Renal cortex interstitium (tissue), 11 donors: ENCODE measurements at regions not wholly inside any gene's neighbourhood (a gene's known extent, or its start where the extent isn't known, plus 50 kb on each side); places are given as distances from the start of the nearest gene placed in this dataset.
"Not testable (repeated sequence)": the region's sequence is repeated elsewhere in the genome, so short reads cannot be mapped to it uniquely, and the experiment has no call there.

Experiments used
- DNase-seq, 11 donors: peaks; one replicate each; pipeline ENCODE4 v3.0.0-alpha.2; 2013; ENCODE audit warnings: low read depth in 9 of 11, low spot score in 4 of 11; ENCODE audit errors: extremely low read depth in 1 of 11

DNA sequence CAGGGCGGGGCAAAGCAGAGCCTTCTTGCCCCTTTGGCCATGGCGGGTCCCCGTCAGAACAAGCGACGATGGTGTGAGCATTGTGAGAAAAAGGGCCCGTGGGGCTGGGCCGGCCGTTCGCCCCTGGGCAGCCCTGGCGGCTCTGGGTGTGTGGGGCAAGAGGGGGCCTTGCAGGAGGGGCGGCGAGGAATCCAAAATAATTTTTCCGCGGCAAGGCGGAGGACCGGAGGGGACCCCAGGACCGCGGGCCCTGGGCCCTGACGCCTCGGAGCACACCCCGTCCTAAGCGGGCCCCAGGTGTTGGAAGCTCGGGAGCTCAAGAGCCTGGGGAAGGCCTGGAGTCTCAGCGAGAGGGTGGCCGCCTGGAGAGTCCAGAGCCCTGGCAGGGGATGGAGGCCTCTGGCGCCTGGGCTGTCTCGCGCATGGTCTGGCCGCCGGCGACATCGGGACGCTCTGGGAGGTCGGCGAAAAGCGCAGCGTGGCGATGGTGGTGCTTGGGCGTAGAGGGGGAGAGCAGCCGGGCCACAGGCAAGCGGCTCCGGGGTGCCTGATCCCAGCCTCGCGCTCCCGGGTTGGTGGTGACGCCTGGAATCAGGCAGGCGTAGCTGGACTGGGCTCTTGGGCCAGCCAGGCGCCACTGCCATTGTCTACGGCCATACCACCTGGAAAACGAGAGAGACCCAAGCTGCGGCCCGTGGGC, 1469.9 kb downstream of the FOXD4L5 start:
- not testable (repeated sequence) for DNase-seq

DNA sequence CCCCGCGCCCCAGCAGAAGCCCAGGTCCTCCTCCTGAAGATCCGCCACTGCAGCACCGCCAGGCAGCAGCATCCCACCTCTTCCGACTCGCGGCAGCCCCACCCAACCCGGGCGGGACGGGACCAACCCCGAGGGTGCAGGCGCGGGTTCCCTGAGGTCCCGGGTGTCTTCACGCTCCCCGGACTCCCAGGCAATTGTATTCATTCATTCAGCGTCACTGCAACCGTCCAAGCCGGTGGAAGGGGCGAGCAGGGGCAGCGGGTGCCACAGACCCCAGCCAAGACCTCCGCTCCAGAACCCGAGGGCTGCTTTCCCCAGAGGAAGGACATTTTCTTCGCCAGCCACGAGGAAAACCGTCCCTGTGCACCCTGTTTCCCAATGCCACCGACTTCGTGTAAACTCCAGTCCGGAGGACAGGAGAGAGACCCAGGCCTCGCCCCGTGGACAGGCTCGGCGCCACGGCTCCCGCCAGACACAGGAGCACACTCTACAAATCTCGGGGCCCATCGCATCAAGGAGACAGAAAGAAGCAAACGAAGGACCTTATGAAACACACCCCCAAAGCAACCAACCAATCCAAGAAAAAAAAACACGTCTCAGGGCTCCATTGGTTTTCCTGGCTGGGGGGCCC, 1471.5 kb downstream of the FOXD4L5 start:
- DNase-seq = not testable (repeated sequence)

DNA sequence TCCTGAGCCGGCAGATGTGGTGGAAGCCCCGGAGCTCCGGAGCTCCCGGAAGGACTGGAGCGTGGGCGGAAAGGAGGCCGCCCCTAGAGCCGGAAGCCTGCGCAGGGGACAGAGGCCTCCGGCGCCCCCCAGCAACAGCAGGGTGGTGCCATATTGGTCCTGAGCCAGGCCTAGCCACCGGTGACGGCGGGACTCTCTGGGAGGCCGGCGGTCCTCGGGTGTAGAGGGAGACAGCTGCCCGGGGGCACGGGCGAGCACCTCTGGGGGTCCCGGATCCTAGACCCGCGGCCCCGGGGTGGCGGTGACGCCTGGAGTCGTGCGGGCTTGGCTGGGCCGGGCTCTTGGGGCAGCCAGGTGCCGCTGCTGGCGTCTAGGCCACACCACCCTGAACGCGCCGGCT, 1472.2 kb downstream of the FOXD4L5 start:
- not testable (repeated sequence) for DNase-seq

DNA sequence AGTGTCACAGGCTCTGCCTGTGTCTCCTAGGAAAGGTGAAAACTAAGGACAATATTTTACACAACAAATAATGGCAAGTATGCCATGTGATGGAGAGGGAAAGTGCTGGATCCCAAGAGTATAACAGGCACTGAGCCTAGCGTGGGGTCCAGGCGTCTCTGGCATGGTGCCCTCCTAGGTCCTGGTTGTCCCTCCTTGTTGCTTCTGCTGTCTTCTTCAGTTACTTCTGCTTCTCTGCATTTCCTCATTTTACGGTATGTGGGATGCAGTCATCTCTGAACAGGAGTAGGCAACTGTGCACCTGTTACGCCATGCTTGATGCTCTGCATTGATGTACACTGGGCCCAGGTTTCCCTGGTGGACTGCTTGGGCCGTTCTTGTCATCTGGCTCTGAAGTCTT, 1480.8 kb downstream of the FOXD4L5 start:
- DNase-seq = not testable (repeated sequence)

DNA sequence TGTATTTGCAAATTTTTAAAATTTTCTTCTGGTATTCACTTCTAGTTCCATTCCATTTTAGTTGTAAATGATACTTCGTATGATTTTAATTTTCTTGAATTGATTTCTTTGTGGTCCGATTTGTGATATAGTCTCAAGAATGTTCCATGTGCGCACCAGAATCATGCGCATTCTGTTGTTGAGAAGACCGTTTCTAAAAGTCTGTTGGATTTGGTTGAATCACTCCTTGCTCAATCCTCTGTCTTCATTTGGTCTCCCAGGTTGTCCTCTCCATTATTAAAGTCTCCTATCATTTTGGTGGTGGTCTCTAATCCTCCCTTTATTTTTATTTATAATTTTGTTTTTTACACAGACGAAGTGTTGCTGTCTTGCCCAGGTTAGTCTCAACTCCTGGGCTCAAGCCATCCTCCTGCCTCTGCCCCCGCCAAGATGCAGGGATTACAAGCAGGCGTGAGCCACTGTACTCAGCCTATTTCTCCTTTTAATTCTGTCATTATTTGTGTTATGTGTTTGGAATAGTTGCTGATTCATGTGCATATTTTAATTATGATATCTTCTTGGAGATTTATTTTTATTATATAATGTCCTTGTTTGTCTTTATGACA, 1490.8 kb downstream of the FOXD4L5 start:
- DNase-seq = not testable (repeated sequence)

DNA sequence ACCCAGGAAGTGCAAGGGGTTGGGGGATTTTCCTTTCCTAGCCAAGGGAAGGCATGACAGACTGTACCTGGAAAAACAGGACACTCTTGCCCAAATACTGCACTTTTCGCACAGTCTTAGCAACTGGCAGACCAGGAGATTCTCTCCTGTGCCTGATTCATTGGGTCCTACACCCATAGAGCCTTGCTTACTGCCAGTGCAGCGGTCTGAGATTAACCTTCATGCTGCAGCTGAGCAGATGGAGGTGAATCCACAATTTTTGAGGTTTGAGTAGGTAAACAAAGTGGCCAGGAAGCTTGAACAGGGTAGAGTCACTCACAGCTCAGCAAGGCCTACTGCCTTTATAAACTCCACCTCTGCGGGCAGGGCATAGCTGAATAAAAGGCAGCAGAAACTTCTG, 1497.6 kb downstream of the FOXD4L5 start:
- not testable (repeated sequence) for DNase-seq

DNA sequence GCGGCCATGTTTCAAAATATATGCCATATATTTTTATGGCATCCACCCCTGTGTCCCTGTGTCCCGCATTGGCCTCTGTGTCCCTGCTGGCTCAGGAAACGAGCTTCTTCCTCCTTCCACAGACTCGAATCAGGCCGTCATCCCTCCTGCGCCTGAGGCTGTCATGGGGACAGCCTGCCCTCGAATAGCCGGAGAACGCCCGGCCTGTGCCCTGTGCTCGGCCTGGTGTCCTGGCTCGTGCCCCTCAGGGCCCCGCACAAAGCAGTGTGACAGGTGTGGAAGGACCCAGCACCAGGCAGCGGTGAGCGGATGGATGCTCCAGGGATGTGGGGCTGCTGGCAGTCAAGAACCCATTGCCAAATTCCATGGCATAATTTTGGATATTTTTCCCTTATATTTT, 1500.0 kb downstream of the FOXD4L5 start:
- DNase-seq = not testable (repeated sequence)

DNA sequence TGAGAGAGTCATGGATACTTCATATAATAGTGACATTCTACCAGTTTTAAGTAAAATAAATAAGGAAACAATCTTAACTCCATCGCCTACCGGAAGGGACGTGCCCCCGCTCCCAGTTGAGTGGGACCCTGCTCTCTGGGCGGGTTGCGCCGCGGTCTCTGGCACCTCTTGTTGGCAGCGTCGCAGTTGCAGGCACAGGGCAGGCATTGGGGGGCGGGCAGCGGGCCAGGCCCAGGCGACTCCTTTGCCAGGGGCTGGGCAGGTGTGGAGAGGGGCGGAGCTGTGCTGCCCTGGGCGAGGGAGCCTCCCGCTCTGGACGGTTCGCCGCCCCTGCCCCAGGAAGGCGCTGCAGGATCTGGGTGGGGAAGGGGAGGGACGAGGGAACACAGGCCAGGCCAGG, 1500.6 kb downstream of the FOXD4L5 start:
- not testable (repeated sequence) for DNase-seq

DNA sequence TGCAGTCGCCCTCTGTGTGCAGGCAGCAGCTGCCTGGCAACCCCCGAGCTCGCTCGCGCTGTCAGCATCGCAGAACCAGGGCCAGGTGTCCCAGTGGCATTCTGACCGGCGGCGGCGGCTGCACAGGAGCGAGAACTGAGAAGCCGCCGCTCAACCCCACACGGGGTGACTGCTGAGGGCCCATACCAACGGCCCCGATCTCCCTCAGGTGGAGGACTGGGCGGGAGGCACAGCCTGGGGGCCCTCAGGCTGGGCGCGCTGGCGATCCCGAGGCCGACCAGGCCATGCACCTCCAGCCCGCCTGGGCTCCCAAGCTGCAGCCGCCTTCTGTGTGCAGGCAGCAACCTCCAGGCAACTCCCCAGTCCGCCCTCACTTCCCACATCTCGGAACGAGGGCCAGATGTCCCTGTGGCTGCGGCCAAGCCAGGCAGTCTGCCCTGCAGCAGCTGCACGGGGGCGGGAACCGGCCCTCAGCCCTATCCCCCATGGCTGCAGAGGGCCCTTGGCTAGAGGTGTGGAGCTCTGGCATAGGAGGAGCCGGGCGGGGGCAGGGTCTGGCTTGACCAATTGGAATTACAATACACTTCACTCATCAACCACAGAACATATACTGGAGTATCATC, 1503.1 kb downstream of the FOXD4L5 start:
- not testable (repeated sequence) for DNase-seq

DNA sequence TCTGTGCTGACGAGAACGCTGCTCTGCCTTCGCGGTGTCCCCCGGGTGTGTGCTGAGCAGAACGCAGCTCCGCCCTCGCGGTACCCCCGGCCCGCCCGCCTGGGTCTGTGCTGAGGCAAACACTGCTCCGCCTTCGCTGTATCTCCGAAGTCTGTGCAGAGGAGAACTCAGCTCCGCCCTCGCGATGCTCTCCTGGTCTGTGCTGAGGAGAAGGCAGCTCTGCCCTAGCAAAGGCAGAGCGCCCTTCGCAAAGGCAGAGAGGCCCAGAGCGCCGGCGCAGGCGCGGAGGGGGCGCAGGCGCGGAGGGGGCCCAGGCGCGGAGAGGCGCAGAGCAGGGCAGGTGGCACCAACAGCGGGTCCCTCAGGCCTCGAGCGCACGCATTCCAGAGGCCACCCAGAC, 1503.6 kb downstream of the FOXD4L5 start:
- DNase-seq = peak in 1 of 11 donors; percentile 0

DNA sequence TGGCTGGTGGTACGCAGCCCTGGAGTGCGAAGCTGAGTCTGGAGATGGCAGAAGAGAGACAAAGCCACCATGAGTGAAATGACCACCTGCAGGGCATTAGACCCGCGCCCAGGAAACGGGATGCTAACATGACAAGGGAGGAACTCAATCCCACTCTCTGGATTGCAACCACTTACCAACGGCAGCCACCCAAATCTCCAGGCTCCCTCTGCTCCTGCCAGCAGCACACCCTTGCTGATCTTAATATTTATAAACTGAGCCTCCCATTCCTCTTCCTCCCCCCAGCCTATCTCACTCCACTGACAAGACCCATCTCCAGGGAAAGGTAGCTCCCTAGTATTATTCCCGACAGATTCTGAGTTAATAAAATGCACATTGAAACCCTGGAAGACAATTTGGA, 1508.8 kb downstream of the FOXD4L5 start:
- DNase-seq = not testable (repeated sequence)

DNA sequence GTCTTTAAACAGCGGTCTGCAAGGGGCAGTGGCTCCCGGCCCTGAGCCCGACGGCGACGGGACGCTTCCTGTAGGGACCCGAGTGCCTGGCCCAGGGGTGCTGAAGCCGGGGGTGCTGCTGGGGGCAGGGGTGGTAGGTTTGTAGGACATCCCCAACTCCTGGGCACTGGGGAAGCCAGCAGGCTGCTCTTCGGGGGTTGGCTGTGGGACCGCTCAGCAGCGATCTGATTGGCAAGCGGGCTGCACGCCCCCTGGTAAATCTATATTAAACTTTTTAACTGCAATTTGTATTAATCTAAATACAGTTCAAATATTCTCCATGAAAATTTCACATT, 1510.0 kb downstream of the FOXD4L5 start:
- DNase-seq = not testable (repeated sequence)

DNA sequence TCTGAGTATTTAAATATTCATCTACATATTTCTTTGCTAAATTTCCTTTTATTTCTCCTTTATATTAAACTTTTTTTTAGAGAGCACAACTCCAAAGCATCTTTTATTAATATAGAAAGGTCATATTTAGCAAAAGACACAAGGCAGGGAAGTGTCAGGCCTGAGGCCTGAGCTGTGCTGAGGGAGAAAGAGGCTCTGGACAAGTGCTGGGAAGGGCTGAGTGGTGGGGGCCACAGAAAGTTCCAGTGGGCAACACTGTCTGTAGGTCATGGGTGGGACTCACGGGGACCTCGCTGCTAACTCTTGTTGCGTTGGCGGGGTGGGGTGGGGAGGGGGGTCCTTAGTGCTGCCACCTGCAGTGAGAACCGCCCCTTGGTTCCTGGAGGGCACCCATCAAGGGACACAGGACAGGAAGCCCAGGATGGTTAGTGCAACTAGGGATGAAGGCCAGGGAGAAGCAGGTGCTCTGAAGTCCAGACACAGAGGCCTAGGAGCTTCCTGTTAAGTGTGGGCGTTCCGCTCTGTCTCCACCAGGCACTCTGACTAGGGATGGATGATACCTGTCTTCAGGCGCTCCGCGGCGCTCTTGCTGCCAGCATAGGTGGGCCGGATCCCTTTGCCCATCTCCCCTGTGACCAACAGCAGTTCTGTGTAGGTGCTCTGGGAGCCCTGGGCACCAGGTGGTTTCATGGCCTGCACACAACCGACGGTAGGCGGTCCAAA, 1510.5 kb downstream of the FOXD4L5 start:
- not testable (repeated sequence) for DNase-seq

DNA sequence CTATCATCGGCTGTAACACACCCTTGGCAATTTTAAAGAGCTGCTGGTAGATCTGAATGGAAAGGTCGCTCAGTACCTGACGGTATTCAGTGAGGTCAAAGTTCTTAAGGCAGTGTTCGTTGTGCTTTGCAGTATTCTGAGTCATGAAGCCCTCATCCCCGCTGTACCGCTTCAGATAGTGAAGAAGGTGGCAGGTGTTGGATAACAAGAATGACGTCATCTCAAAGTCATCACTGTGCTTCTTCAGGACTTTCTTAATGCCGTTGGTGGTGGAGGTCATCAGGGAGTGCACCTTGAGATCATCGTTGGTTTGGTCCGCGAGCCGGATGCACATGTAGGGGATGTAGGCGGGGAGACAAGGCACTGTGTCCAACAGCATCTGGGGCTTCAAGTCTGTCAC, 1522.8 kb downstream of the FOXD4L5 start:
- not testable (repeated sequence) for DNase-seq

DNA sequence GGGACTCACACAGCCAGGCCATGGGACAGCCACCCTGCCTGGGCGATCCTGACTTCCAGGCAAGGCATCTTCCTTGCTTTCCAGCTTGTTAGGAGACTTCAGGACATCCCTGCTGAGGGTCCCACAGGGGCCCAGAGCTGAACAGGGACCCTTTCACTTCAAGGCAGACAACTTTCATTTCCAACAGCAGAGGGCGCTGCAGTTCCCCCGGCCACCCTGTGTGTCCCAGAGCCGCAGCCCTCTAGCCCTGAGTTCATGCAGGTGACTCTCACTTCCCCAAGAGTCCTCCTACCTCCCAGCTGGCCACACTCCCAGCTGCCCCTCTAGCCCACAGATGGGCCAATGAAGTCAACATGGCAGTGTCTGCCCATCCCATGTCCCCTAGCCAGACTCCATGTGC, 1556.0 kb downstream of the FOXD4L5 start:
- not testable (repeated sequence) for DNase-seq

DNA sequence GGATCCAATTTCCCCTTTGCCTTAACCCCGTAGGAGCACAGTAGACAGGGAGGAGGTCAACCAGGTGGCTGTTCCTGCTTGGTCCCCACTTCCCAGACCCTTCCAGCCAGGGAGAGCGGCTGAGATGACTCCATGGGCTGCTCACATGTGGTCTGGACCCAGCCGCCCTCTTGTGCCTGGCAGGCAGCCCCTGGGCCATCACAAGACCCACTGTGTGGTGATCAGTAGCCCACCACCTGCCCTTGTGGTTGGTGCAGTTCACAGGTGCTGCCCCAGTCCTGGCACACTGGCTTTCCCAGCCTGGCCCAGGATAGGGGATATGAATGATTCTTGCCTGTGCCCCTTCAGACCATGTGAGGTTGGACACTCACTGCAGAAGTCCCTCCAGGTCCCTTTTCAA, 1556.7 kb downstream of the FOXD4L5 start:
- DNase-seq = no peak

DNA sequence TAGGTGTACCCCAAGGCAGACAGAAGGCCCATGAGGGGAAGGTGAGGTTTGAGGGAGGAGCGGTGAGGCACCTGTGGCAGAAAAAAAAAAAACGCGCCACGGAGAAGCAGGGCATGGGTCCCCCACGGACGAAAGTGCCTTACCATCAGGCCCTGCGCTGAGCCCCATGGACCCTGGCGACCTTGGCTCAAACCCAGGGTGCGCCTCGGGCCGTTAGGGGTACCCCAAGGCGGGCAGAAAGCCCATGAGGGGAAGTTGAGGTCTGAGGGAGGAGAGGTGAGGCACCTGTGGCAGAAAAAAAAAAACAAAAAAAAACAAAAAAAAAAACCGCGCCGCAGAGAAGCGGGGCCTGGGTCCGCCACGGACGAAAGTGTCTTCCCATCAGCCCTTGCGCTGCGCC, 1576.7 kb downstream of the FOXD4L5 start:
- not testable (repeated sequence) for DNase-seq

DNA sequence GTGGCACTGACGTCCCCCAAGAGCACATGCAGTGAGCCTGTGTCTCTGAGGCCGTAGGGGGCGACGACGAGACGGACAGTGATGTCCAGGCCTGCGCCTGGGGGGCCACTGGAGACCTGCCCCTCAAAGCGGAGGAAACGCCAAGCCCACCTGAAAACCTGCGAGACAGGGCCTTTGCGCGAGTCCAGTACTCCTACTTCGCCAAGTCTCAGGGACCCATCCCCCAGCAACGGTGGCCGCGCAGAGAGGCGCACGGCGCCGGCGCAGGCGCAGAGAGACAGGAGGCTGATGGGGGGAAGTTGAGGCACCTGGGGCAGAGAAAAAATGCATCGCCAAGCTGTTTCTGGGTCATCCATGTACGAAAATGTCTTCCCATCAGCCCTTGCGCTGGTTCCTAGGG, 1580.6 kb downstream of the FOXD4L5 start:
- not testable (repeated sequence) for DNase-seq

DNA sequence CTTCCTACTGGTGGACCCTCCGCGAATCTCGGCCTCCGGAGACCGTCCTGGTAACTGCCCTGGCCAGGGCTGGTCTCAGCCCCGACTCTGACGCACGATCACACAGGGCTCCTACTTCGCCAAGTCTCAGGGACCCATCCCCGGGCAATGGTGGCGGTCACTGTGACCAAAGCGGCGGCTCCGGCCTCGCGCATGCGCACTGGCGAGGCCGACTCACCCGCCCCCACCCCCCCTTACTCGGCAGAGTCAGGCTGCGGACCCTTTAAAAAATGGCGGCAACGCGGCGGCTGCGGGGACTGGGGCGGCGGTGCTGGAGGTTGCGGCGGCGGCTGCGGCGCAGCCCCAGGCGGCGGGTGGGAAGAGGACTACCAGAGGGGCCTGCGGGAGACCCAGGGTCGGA, 1581.3 kb downstream of the FOXD4L5 start:
- DNase-seq = peak in 1 of 11 donors; percentile 13
